ENCODE measurements at regions not wholly inside any gene's neighbourhood (a gene's known extent, or its start where the extent isn't known, plus 50 kb on each side); places are given as distances from the start of the nearest gene placed in this dataset.

- Histone ChIP-seq H3K4me1 (ENCODE audit: control insufficient read depth in 5 of 5, insufficient read depth in 5 of 5, low read length in 5 of 5) (peaks cover 0 to 4% (median 0%) of the 10 kb centered on the region in 5 donors), H3K9ac (ENCODE audit: insufficient read depth in 1 of 2, low read length in 2 of 2) (no peak overlapping the region), H3K4me3 (no peak overlapping the region), H3K9me3 (ENCODE audit: control insufficient read depth in 4 of 4, insufficient read depth in 3 of 4, low read length in 3 of 4) (no peaks in the 10 kb centered on the region), H3K36me3 (ENCODE audit: control insufficient read depth in 4 of 4, insufficient read depth in 4 of 4, low read length in 4 of 4) (no peaks in the 10 kb centered on the region), H3K27me3 (ENCODE audit: control insufficient read depth in 3 of 3, insufficient read depth in 3 of 3, low read length in 2 of 3) (no peaks in the 10 kb centered on the region), H3K27ac (ENCODE audit: low read depth in 1 of 2, low read length in 1 of 2) (no peak overlapping the region)
- WGBS, 2 donors = 87 to 92% methylated on average over 3 of the region's 3 CpGs
- ATAC-seq (ENCODE audit: insufficient read depth, low FRiP score) (no peak), DNase-seq (no peak)
- TF ChIP-seq CTCF (IDR thresholded peaks at IDR 0.05; ENCODE audit: control extremely low read depth, extremely low read depth) = no peak
These were observed 425.7 kb downstream of the PIK3R1 start for GRCh38 chr5:68641211-68641610.

- DNase-seq (no peak), ATAC-seq (ENCODE audit: insufficient read depth, low FRiP score) (no peak)
- no peak overlapping the region for H3K27ac ChIP-seq (ENCODE audit: low read depth in 1 of 2, low read length in 1 of 2)
- H3K9me3 ChIP-seq (ENCODE audit: control insufficient read depth in 4 of 4, insufficient read depth in 3 of 4, low read length in 3 of 4) = no peaks in the 10 kb centered on the region
- no peaks in the 10 kb centered on the region for H3K36me3 ChIP-seq (ENCODE audit: control insufficient read depth in 4 of 4, insufficient read depth in 4 of 4, low read length in 4 of 4)
- peaks cover 0 to 4% (median 0%) of the 10 kb centered on the region in 5 donors for H3K4me1 ChIP-seq (ENCODE audit: control insufficient read depth in 5 of 5, insufficient read depth in 5 of 5, low read length in 5 of 5)
- H3K4me3 ChIP-seq = no peak overlapping the region
- WGBS, 2 donors = 0 to 27% methylated on average over 1 of the region's 1 CpG
- H3K27me3 ChIP-seq (ENCODE audit: control insufficient read depth in 3 of 3, insufficient read depth in 3 of 3, low read length in 2 of 3) = no peaks in the 10 kb centered on the region
- H3K9ac ChIP-seq (ENCODE audit: insufficient read depth in 1 of 2, low read length in 2 of 2) = no peak overlapping the region
- no peak for TF ChIP-seq CTCF (IDR thresholded peaks at IDR 0.05; ENCODE audit: control extremely low read depth, extremely low read depth)
These were observed 427.5 kb downstream of the PIK3R1 start for GRCh38 chr5:68643064-68643463.

- H3K4me3 ChIP-seq = no peak overlapping the region
- no peak overlapping the region for H3K9ac ChIP-seq (ENCODE audit: insufficient read depth in 1 of 2, low read length in 2 of 2)
- DNase-seq = no peak
- H3K36me3 ChIP-seq (ENCODE audit: control insufficient read depth in 4 of 4, insufficient read depth in 4 of 4, low read length in 4 of 4) = no peaks in the 10 kb centered on the region
- WGBS, 2 donors = 88 to 92% methylated on average over 3 of the region's 3 CpGs
- no peaks in the 10 kb centered on the region for H3K9me3 ChIP-seq (ENCODE audit: control insufficient read depth in 4 of 4, insufficient read depth in 3 of 4, low read length in 3 of 4)
- no peak for ATAC-seq (ENCODE audit: insufficient read depth, low FRiP score)
- peaks cover 0 to 4% (median 0%) of the 10 kb centered on the region in 5 donors for H3K4me1 ChIP-seq (ENCODE audit: control insufficient read depth in 5 of 5, insufficient read depth in 5 of 5, low read length in 5 of 5)
- TF ChIP-seq CTCF (IDR thresholded peaks at IDR 0.05; ENCODE audit: control extremely low read depth, extremely low read depth) = no peak
- no peaks in the 10 kb centered on the region for H3K27me3 ChIP-seq (ENCODE audit: control insufficient read depth in 3 of 3, insufficient read depth in 3 of 3, low read length in 2 of 3)
- H3K27ac ChIP-seq (ENCODE audit: low read depth in 1 of 2, low read length in 1 of 2) = no peak overlapping the region
These were observed 429.4 kb downstream of the PIK3R1 start for GRCh38 chr5:68644971-68645370.

- Histone ChIP-seq H3K9ac (ENCODE audit: insufficient read depth in 1 of 2, low read length in 2 of 2) (no peak overlapping the region), H3K27me3 (ENCODE audit: control insufficient read depth in 3 of 3, insufficient read depth in 3 of 3, low read length in 2 of 3) (no peaks in the 10 kb centered on the region), H3K27ac (ENCODE audit: low read depth in 1 of 2, low read length in 1 of 2) (no peak overlapping the region), H3K36me3 (ENCODE audit: control insufficient read depth in 4 of 4, insufficient read depth in 4 of 4, low read length in 4 of 4) (no peaks in the 10 kb centered on the region), H3K9me3 (ENCODE audit: control insufficient read depth in 4 of 4, insufficient read depth in 3 of 4, low read length in 3 of 4) (no peaks in the 10 kb centered on the region), H3K4me1 (ENCODE audit: control insufficient read depth in 5 of 5, insufficient read depth in 5 of 5, low read length in 5 of 5) (peaks cover 0 to 8% (median 3%) of the 10 kb centered on the region in 5 donors), H3K4me3 (no peak overlapping the region)
- no peak for ATAC-seq (ENCODE audit: insufficient read depth, low FRiP score)
- peak in 2 of 3 donors; percentile 69 to 77 for DNase-seq
- no peak for TF ChIP-seq CTCF (IDR thresholded peaks at IDR 0.05; ENCODE audit: control extremely low read depth, extremely low read depth)
- 76 to 83% methylated on average over 1 of the region's 1 CpG for WGBS, 2 donors
These were observed 430.6 kb downstream of the PIK3R1 start for GRCh38 chr5:68646144-68646543.

All from lung (tissue), 11 donors.